T-helper 17 cell (primary cell): ENCODE measurements at regions not wholly inside any gene's neighbourhood (a gene's known extent, or its start where the extent isn't known, plus 50 kb on each side); places are given as distances from the start of the nearest gene placed in this dataset.

ENCODE experiments used
- ATAC-seq: fragments of 150-1000 bp; cut with Tn5 transposase; 2 replicates; pipeline ENCODE4 v1.10.0; 2021; ENCODE audit warnings: mild to moderate bottlenecking, moderate library complexity
- DNase-seq, 3 donors: peaks; one replicate each; pipeline versions ENCODE4 v3.0.0 to v3.0.0-alpha.2; 2020 to 2021
- H3K9me3 ChIP-seq: one replicate; pipeline ENCODE4 v1.7.0; 2013; ENCODE audit warnings: low read length, mild to moderate bottlenecking; ENCODE audit not compliant: control insufficient read depth, poor library complexity, severe bottlenecking
- H3K27ac Mint-ChIP-seq: one replicate; pipeline ENCODE4 v1.8.0; 2022; ENCODE audit warnings: mild to moderate bottlenecking, moderate library complexity, mixed read lengths
- H3K27me3 Mint-ChIP-seq: one replicate; pipeline ENCODE4 v1.8.0; 2022; ENCODE audit warnings: mixed read lengths
- H3K36me3 Mint-ChIP-seq: one replicate; pipeline ENCODE4 v1.8.0; 2022; ENCODE audit warnings: low read depth, mixed read lengths
- H3K4me1 Mint-ChIP-seq: one replicate; pipeline ENCODE4 v1.8.0; 2022; ENCODE audit warnings: mild to moderate bottlenecking, mixed read lengths
- H3K4me3 Mint-ChIP-seq: one replicate; pipeline ENCODE4 v1.8.0; 2022; ENCODE audit warnings: mild to moderate bottlenecking, moderate library complexity, mixed read lengths

DNA sequence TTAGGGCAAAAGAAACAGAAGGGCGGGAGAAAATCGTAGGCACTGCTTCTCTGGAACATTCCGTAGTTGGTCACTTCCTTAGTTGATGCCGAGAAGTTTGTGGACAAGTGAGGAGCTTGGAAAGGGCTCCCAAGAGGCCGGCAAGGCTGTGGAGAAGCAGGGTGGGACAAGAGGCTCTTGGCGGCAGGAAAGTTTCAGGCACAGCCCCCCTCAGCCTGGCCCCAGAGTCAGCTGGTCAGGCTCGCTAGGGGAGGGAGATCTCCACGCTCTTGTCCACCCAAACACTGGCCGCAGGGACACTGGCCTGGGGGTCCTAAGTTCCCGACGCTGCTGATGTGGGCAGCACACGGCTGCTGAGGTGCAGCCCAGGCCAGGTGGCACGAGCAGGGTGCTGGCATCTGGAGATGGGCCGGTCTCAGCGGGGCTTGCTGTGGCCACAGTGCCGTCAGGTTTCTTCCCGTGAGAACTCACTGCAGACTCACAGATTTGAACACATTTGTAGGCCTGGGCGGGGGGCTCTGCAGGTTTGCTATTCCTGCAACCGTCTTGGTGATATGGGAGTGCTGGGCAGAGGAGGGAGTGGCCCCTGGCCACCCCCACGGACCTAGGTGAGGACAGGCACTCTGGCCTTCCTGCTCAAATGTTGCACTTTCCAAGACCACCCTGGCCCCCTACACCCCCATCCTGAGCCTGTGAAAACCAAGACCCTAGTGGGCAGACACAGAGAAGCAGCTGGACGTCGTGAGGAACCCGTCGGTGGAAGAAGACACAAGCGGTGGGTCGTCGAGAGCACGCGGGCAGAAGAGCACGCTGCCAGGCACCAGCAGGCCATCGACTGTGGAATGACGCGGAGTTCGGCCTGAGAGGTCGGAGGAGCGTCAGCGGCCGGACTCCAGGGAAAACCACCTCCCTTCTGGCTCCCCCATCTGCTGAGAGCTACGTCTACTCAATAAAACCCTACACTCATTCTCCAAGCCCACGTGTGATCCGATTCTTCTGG is 160.1 kb downstream of the ERMARD start:
- peaks cover 2% of the 10 kb centered on the region for H3K4me1 Mint-ChIP-seq
- H3K27ac Mint-ChIP-seq: no peak overlapping the region
- H3K36me3 Mint-ChIP-seq: peaks cover 3% of the 10 kb centered on the region
- no peaks in the 10 kb centered on the region for H3K9me3 ChIP-seq
- H3K27me3 Mint-ChIP-seq: peaks cover 15% of the 10 kb centered on the region
- DNase-seq (no peak), ATAC-seq (no peak)
- H3K4me3 Mint-ChIP-seq: no peak overlapping the region

DNA sequence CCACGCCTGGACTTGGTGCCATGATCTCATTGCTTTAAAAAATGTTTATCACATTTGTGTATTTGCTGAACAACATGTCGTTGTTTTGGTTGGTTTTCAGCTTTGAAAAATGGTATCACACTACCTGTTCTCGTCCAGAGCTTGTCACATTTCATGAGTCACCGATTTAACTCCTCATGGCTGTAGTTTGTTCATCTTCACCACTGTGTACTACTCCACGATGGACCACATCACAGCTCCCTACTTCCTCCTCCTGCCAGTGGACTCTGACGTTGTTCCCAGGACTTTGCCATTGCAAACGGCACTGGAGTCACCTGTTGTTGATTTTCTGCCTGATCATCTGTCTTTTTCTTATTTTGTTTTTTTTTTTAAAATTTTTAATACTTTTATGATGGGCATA is 157.7 kb downstream of the ERMARD start:
- no peak overlapping the region for H3K4me3 Mint-ChIP-seq
- H3K4me1 Mint-ChIP-seq: peaks cover 2% of the 10 kb centered on the region
- no peak overlapping the region for H3K27ac Mint-ChIP-seq
- peaks cover 15% of the 10 kb centered on the region for H3K27me3 Mint-ChIP-seq
- DNase-seq: no peak
- no peak for ATAC-seq
- peaks cover 3% of the 10 kb centered on the region for H3K36me3 Mint-ChIP-seq
- no peaks in the 10 kb centered on the region for H3K9me3 ChIP-seq

DNA sequence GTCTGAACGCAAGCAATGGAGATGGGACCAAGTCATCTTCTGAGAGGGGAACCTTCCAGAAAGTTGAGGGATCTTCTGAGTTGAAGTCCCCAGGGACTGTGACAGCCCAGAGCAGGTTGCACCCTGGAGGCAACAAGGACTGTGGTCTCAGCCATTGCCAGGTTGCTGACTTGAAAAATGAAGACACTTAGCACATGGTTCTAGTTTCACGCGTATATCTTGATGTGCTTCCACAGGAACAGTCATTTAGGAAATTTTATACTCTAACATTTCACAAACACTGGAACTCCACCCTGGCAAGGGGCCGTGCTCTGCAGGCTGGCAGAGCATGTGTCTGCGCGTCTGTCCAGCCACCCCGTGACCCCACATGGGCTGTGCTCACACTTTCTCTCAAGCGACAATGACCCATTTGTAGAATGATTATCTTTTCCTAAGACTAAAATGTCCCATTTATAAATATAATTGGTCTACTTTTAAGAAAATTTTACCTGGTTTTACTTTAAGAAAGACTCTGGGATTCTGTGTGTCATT is 157.0 kb downstream of the ERMARD start:
- no peak overlapping the region for H3K4me3 Mint-ChIP-seq
- peaks cover 2% of the 10 kb centered on the region for H3K4me1 Mint-ChIP-seq
- DNase-seq (no peak), ATAC-seq (no peak)
- H3K36me3 Mint-ChIP-seq: peaks cover 3% of the 10 kb centered on the region
- no peaks in the 10 kb centered on the region for H3K9me3 ChIP-seq
- peaks cover 15% of the 10 kb centered on the region for H3K27me3 Mint-ChIP-seq
- H3K27ac Mint-ChIP-seq: no peak overlapping the region

DNA sequence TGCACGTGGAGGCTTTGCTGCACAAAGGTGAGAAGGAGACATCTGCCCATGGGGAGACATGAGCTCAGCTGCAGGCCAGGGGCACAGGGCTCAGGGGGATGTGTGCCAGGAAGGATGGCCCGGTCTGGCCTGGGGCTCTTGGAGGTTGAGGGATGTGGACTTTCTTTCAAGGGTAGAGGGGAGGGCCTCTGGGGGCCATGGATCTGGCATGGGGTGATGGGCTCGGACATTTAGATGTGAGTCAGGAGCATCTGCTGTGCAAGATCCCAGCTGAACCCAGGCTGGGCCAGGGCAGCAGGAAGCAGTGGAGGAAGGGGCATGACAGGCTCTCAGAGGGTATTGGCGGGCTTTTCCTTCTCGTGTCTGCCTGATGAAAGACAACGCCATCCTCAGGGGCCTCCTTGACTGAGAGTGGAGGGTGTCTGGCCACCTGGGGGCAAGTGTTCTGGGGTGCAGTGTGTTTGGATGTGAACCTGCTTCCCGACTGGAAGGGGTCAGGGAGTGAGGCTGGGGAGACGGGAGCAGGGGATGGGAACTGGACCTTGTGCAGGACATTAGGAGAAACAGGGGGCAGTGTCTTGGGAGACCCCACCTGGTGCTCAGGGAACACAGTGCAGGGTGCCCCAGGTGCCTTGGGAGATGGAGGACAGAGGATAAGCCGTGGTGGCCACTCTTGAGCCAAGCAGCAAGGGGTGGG is 156.1 kb downstream of the ERMARD start:
- Mint-ChIP-seq H3K4me1 (peaks cover 2% of the 10 kb centered on the region), H3K27ac (no peak overlapping the region), H3K27me3 (peaks cover 15% of the 10 kb centered on the region), H3K36me3 (peaks cover 3% of the 10 kb centered on the region), H3K4me3 (no peak overlapping the region)
- DNase-seq (no peak), ATAC-seq (no peak)
- H3K9me3 ChIP-seq: no peaks in the 10 kb centered on the region

DNA sequence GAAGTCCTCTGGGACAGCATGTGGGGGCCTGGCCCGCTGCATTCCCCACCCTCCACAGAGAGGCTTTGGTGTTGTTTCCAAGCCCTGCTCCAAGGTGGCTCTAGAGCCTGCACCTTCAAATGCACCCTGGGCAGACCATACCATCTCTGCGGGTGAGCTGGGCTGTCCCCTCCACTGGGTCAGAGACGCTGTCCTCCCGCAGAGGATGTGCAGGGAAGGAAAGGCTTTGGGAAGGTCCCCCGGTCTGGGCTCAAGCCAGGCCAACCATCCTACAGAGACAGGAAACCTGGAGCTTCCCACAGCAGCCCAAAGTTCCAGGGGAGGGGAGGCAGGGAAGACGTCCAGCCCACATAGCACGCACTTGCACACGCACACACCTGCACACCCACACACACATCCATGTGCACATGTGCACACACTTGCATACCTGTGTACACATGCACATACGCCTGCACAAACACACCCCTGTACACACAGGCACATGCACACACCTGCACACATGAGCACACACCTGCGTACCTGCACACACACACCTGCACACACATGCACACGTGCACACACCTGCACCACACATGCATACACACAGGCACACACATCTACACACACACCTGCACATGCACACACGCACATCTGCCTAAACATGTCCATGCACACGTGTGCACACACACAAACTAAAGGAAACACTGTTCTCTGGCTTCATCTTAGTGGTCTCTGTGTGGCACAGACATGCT is 155.4 kb downstream of the ERMARD start:
- no peaks in the 10 kb centered on the region for H3K9me3 ChIP-seq
- ATAC-seq: no peak

DNA sequence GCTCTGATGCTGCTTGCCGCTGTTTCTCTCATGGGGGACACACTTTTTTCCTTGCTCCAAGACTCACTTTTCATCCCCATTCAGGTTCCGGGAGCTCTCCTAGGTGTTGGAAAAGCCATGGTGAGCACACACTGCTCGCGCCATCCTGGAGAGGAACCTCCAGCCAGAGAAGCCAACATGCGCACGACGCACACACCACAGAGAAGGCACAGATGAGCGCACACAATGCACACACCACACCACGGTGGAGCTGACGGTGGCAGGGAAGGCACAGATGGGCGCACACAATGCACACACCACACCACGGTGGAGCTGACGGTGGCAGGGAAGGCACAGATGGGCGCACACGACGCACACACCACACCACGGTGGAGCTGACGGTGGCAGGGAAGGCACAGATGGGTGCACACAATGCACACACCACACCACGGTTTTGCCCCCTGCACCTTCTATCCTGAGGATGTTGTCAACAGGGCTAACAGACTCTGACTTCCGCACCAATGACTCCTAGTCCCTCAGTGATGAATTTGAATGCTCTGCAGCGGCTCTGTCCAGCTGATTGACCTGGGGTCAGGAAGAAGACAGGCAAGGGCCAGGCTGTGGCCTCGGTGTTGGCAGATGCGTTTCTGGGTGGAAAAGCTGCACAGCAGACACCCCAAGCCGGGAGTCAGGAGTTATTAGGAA is 154.7 kb downstream of the ERMARD start:
- peaks cover 14% of the 10 kb centered on the region for H3K27me3 Mint-ChIP-seq
- DNase-seq (no peak), ATAC-seq (no peak)
- no peak overlapping the region for H3K27ac Mint-ChIP-seq
- no peak overlapping the region for H3K4me3 Mint-ChIP-seq
- peaks cover 3% of the 10 kb centered on the region for H3K36me3 Mint-ChIP-seq
- H3K4me1 Mint-ChIP-seq: peaks cover 2% of the 10 kb centered on the region
- no peaks in the 10 kb centered on the region for H3K9me3 ChIP-seq

More for the DNA sequence above, 155.4 kb downstream of the ERMARD start:
- peaks cover 3% of the 10 kb centered on the region for H3K36me3 Mint-ChIP-seq
- peaks cover 2% of the 10 kb centered on the region for H3K4me1 Mint-ChIP-seq
- no peak overlapping the region for H3K27ac Mint-ChIP-seq
- H3K27me3 Mint-ChIP-seq: peaks cover 15% of the 10 kb centered on the region
- DNase-seq: no peak
- no peak overlapping the region for H3K4me3 Mint-ChIP-seq

DNA sequence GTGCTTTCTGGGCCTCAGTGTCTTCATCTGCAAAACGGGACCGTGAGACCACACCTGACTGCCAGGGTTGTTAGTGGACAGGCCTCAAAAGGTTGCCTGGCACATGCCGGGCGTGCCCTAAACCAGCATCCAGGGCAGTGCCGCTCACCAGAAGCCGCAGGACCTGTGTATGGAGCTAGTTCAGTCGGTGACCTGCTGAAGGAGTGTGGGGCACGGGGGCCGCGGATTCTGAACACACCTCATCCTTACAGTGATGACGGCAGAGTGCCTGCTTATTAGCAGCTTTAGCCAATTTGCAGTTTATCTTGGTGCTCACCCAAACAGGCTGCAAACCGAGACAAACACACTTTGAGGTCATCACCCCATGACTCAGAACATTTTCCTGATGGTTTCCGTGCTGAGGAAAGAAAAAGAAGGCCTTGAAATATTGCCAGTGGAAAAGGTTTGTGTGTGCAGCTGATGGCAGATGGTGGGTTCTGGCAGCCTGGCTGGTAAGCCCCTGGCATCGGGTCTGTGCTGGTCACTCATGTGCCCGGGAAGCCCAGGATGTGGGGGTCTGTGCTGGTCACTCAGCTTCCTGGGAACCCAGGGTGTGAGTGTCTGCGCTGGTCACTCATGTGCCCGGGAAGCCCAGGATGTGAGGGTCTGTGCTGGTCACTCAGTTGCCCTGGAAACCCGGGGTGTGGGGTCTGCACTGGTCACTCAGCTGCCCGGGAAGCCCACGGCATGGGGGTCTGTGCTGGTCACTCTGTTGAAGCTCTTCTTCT is 153.8 kb downstream of the ERMARD start:
- Mint-ChIP-seq H3K27ac (no peak overlapping the region), H3K27me3 (peaks cover 9% of the 10 kb centered on the region), H3K4me1 (peaks cover 2% of the 10 kb centered on the region), H3K4me3 (no peak overlapping the region), H3K36me3 (no peaks in the 10 kb centered on the region)
- ATAC-seq: no peak
- DNase-seq: no peak
- H3K9me3 ChIP-seq: no peaks in the 10 kb centered on the region

DNA sequence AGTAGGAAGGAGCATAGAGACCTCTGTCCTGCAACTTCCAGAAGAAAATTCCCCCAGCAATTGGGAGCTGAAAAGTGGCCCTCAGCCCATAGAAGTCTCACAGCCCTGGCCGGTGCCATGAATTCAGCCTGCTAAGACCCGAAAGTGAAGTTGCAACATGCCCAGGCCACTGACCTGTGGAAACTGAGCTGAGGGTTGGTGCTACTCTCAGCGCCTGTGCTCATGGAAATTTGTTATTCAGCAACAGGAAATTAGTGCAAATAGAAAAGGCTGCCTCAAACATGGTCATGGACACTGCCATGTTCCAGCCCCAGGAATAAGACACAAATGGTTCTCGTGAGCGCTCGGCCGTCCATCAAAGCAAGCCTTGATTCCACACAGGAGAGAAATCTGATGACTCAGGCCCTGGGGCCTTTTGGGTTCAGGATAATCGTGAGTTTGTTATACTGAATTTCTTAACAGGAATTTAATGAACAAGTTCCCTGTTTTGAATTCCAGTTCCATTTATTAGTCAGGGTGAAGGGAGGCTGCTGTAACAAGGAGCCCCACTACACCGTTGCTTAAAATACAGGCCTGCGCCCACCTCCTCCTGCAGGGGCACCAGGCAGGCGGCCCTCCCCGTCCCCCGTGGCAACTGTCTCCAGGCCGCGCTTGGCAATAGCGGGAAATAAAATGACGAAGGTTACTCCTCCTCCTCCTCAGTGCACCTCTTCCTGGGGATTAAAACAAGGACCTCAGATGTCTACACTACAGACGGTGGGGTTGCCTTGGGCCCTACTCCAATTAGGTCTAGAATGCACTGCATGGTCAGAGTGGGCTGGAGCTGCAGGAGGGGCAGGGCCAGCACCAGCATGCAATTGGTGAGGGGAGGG is 152.9 kb downstream of the ERMARD start:
- ATAC-seq (no peak), DNase-seq (no peak)
- H3K36me3 Mint-ChIP-seq: peaks cover 4% of the 10 kb centered on the region
- no peak overlapping the region for H3K27ac Mint-ChIP-seq
- peaks cover 2% of the 10 kb centered on the region for H3K4me1 Mint-ChIP-seq
- no peaks in the 10 kb centered on the region for H3K9me3 ChIP-seq
- H3K4me3 Mint-ChIP-seq: no peak overlapping the region
- peaks cover 9% of the 10 kb centered on the region for H3K27me3 Mint-ChIP-seq

DNA sequence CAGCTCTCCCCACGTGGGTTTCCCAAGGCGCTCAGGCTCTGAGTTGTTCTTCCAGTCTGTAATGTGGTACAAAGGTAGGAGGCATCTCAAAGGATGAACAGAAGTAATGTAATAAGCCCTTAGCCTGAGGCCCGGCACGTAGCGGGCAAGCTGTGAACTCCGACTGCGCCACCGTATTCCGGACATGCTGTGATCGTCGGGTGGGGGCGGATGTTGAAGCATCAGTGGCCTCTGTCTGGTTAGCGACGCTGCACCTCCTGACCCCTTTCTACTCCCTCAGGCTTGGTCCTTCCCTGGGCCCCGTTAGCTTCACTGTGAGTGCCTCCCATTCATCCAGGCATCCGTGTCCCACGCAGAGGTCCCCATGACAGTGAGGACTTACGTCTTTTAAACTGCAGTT is 151.7 kb downstream of the ERMARD start:
- ATAC-seq (no peak), DNase-seq (no peak)
- Mint-ChIP-seq H3K4me3 (no peak overlapping the region), H3K4me1 (no peaks in the 10 kb centered on the region), H3K36me3 (peaks cover 4% of the 10 kb centered on the region), H3K27me3 (peaks cover 9% of the 10 kb centered on the region), H3K27ac (no peak overlapping the region)
- H3K9me3 ChIP-seq: no peaks in the 10 kb centered on the region

DNA sequence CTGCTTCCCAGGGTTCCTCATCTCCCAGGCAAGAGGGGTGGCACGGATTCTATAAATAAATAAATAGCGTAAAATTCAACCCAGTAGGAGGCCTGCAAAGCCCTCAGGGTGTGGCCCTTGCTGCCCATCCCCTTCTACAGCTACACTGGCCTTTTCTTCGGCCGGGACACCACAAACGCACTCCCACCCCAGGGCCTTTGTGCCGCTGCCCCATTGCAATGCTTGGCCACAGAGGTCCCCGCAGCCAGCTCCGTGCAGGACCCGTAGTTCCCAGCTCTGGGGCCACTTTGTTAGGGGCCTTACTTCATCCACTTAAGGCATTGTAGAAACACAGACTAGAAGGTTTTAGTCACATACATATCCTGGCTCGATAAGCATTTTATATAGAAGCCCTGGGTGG is 151.2 kb downstream of the ERMARD start:
- H3K4me3 Mint-ChIP-seq: no peak overlapping the region
- DNase-seq (no peak), ATAC-seq (no peak)
- no peaks in the 10 kb centered on the region for H3K9me3 ChIP-seq
- peaks cover 4% of the 10 kb centered on the region for H3K36me3 Mint-ChIP-seq
- H3K27ac Mint-ChIP-seq: no peak overlapping the region
- peaks cover 7% of the 10 kb centered on the region for H3K27me3 Mint-ChIP-seq
- no peaks in the 10 kb centered on the region for H3K4me1 Mint-ChIP-seq

DNA sequence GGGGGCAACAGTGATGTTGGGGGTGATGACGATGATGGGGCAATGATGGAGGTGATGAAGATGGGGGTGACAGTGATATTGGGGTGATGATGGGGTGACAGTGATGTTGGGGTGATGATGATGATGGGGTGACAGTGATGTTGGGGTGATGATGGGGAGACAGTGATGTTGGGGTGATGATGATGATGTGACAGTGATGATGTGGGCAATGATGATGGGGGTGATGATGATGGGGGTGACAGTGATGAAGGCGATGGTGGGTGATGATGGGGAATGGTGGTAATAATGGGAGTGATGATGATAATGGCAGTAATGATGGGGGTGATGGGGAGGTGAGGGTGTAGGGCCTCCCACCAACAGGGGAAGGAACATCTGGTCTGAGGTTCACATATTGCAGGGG is 150.6 kb downstream of the ERMARD start:
- H3K4me1 Mint-ChIP-seq: no peaks in the 10 kb centered on the region
- peaks cover 1% of the 10 kb centered on the region for H3K27me3 Mint-ChIP-seq
- H3K9me3 ChIP-seq: no peaks in the 10 kb centered on the region
- DNase-seq (no peak), ATAC-seq (no peak)
- no peak overlapping the region for H3K27ac Mint-ChIP-seq
- no peak overlapping the region for H3K4me3 Mint-ChIP-seq
- H3K36me3 Mint-ChIP-seq: peaks cover 4% of the 10 kb centered on the region
